HG02642 (cell line): ENCODE measurements at regions not wholly inside any gene's neighbourhood (a gene's known extent, or its start where the extent isn't known, plus 50 kb on each side); places are given as distances from the start of the nearest gene placed in this dataset.

Source experiments
- ATAC-seq: cut with Tn5 transposase; IDR thresholded peaks from one replicate; pipeline ENCODE4 v1.9.1; 2021; ENCODE audit warnings: mild to moderate bottlenecking; ENCODE audit not compliant: unreplicated experiment, poor library complexity

DNA sequence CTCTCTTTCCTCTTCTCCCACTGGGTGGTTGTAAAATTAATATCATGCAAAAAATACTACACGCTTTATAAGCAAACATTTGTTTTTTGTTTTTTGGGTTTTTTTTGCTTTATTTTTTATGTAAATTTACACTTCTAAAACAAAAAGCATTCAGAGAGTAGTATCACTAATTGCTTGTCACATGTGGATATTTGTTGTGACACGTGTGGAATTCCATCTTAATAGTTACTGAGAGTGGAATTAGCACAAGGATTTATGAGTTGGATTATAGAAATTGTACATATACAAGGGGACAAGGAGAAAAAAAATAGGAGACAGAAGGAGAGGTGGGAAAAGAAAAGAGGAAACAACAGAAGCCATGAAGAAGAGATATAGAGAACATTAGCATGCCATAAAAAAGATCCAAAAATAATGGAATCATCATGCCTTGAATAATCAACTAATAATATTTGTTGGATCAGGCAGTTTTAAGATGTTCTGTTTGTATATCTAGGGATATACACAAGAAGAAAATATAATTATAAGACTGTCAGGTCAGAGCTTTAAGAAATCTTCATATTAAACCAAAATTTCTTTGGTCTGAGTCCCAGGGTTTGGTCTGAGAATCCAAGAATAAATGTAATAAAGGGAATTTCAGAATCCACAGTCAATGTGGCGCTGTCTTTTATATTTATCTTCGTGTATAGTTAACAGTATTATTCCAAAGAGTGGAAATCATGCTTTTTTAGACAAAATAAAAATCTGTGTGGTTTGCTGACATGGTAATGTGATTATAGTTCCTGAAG is 98.5 kb upstream of the INTU start:
- ATAC-seq: no peak

DNA sequence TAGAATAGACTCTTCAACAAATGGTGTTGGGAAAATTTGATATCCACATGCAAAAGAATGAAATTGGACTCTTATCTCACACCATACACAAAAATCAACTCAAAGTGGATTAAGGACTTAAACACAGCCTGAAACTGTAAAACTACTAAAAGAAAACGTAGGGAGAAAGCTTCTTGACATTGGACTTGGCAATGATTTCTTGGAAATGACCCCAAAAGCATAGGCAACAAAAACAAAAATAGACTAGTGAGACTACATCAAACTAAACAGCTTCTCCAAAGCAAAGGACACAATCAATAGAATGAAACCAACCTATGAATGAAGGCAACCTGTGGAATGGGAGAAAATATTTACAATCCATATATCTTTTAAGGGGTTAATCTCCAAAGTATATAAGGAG is 94.7 kb upstream of the INTU start:
- ATAC-seq: no peak

- no peak for ATAC-seq
Measured at GRCh38 chr4:127540497-127541025, 92.2 kb upstream of the INTU start.

GRCh38 chr4:127545271-127545670 is 87.5 kb upstream of the INTU start:
- ATAC-seq: no peak

GRCh38 chr4:127548990-127549925 is 83.5 kb upstream of the INTU start:
- ATAC-seq: no peak

DNA sequence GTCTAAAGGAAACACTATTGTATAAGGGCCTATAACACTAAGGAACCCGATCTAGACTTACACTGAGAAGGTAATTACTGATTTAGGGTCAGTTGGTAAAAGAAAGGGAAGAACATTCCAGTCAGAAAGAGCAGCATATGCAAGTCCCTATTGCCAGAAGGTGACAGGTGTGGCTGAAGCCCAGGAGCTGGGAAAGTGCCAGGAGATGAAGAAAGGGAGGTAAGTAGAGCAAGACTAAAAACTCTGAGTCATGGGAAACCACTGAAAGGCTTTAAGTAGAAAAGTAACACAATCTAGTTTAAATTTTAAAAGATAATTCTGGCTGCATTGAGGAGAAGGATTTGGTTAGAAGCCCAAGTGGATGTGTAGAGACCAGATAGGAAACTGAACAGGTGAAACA is 77.7 kb upstream of the INTU start:
- no peak for ATAC-seq

DNA sequence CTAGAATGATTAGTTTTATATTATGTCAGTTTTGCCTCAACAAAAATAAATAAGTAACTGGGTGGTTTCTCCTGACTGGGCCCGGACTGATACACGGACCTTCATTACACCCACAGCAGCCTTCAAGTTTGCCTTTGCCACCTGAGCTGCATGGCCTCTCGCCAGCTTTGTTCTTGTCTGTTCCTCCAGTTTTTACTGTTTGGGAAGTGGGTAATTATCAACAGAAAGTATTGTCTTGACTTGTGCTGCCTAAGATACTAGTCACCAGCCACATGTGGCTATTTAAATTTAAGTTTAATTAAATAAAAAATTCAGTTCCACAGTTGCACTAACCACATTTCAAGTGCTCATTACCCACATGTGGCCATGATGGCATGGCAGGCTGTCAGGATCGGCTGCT is 74.7 kb upstream of the INTU start:
- ATAC-seq: no peak

DNA sequence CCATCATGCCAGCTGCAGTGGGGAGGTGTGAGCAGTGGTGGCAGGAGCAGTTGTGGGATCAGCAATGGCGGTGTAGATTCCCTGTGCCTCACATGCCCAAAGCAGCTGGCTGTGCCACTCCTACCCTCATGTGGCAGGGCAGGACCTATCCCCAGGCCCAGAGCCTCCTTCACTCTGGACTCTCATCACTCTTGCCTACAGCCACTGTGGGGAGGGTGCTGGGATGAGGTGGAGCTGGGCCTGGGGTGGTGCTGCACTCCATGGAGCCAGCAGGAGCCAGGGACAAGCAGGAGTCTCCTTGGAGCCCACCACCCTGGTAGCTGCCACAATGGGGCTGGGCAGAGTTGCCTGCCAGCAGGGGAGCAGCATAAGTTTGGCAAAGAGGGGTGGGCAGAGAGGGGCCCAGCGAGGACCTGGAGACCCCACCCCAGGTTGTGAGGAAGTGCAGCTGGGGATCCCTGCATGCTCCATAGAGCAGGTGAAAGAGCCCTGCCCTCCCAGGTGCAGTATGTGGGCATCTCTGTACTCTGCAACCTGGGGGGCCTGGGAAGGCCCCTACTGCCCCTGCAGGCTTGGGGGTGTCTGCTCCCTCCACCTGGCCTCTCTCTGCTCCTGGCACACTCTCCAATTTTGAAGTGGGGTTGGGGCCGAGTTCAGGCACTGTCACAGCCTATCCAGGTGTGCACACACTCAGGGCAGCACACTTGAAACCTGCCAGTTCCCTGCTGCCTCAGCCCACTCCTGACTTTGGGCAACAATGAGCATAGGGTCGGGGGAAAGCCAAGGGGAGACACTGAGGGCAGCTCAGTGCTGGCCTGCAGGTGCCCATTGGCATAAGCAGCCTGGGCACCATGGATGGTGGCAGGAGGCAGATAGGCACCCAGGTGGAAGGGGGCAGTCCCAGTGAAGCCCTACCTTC is 74.0 kb upstream of the INTU start:
- ATAC-seq: no peak

DNA sequence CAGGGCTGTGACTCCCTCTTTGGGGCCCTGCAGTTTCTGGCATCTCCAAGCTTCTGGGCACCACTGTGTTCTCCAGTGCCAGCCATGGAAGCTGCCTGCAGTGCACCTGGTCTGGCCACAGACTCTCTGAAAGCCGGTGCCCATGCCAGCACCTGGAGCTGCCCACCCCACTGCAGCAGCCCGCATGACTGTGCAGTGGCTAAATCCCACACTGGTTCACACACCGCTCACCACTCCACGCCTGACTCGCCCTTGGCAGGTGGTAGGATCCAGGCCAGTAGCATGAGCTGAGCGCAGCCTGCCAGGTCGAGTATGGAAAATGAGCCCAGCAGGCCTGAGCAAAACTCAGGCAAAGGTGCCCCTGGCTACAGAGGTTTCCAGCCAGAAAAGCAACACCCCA is 72.8 kb upstream of the INTU start:
- no peak for ATAC-seq

- no peak for ATAC-seq
Measured at GRCh38 chr4:127560755-127561154, 72.0 kb upstream of the INTU start.

- no peak for ATAC-seq
Measured at GRCh38 chr4:127574643-127575042, 58.1 kb upstream of the INTU start.

- ATAC-seq: no peak
Measured at GRCh38 chr4:127575888-127576287, 56.9 kb upstream of the INTU start.

GRCh38 chr4:127578491-127578890 is 54.3 kb upstream of the INTU start:
- ATAC-seq: no peak

- ATAC-seq: no peak
Measured at GRCh38 chr4:127578967-127579366, 53.8 kb upstream of the INTU start.

- no peak for ATAC-seq
Measured at GRCh38 chr4:127579821-127580220, 52.9 kb upstream of the INTU start.

DNA sequence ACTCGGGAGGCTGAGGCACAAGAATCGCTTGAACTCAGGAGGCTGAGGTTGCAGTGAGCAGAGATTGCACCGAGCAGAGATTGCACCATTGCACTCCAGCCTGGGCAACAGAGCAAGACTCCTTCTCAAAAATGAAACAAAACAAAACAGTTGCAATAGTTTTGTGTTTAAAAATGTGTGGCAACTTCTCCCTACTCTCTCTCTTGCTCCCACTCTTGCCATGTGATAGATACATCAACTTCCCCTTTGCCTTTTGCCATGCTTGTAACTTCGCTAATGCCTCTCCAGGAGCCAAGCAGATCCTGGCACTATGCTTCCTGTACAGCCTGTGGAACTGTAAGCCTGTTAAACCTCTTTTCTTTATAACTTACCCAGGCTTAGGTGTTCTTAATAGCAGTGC is 52.5 kb upstream of the INTU start:
- ATAC-seq: no peak

DNA sequence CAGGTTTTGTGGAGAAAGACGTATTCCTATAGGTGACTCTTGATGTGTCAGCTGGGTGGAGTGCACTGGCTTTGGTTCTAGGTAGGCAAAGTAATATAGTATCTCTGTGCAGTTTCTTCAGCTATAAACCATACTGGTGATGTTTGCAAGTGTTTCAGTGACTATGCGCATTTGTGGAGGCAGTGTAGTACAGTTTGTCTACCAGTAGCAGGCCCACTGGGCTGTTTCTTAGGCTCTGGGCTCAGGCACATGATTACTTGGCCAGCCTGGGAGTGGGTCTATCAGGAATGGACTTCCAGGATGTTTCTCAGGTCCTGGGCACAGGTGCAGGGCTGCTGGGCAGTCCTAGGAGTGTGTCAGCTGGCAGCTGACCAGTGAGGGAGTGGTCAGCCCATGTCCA is 51.9 kb upstream of the INTU start:
- ATAC-seq: no peak
